LoVo (cell line): ENCODE measurements at regions not wholly inside any gene's neighbourhood (a gene's known extent, or its start where the extent isn't known, plus 50 kb on each side); places are given as distances from the start of the nearest gene placed in this dataset.

Experiments
- DNase-seq: peaks from one replicate; pipeline ENCODE4 v3.0.0-alpha.2; 2016; ENCODE audit warnings: low spot score

DNA sequence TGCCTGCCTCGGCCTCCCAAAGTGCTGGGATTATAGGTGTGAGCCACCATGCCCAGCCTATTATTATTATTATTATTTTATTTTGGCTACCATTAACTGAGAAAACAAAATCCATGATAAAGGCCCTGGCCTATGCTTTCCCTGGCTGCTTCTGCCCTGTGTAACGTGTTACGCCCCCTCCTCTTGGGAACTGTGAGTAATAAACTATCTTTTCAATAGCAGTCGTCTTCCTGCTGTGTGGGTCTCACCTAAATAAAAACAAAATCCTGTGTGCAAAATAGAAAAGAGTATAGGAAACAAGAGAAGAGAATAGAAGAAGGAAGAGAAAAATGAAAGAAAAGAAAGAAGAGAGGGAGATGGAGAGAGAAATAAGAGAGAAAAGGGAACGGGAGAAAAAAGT lies 237.0 kb downstream of the MIAT start:
- DNase-seq: no peak

DNA sequence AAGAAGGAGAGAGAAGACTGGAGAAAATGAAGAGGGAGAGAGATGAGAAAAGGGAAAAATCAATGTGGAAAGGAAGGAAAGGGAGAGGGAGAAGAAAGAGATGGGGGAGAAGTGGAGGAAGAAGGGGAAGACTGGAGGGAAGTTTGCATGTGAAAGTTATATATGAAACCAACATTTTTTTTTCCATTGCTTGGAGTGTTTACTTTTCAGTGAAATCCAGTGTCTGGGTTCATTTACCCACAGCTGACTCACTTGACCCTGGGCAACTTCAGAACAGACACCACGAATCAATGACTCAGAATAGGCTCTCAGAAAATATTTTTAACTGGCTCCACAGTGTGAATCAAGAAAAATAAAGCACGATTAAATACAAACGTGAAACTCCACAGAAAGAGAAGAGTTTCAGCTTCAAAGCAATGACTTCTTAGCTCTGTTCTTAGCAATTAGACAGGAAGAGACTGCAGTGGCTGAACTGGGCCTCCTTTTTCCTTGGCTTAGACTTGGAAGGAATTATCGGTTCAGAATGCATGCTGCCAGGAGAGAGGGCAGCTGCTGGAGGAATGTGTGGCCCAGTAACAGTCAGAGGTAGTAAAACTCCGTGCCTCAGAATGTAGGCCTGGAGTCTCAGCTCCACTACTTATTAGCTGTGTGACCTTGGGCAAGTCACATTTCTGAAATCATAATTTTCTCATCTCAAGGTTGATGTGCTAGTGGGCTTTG lies 237.5 kb downstream of the MIAT start:
- DNase-seq: peak; percentile 12

DNA sequence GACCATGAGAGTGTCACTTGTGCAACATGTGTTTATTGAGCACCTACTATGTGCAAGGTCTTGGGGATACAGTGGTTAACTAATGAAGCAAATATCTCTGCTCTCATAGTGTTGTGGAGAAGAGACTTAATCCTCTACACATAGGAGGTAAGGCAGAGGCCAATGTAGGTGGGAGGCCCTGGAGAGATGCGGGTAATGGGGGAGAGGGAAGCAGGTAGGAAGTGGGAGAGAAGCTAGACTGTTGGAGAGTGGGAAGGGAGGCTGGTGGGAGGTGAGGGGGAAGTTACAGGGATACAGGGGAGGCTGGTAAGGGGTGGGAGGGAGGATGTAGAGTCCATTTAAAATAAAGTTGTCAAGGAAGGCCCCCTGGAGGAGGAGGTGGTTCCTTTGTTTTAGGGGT lies 240.0 kb downstream of the MIAT start:
- no peak for DNase-seq

DNA sequence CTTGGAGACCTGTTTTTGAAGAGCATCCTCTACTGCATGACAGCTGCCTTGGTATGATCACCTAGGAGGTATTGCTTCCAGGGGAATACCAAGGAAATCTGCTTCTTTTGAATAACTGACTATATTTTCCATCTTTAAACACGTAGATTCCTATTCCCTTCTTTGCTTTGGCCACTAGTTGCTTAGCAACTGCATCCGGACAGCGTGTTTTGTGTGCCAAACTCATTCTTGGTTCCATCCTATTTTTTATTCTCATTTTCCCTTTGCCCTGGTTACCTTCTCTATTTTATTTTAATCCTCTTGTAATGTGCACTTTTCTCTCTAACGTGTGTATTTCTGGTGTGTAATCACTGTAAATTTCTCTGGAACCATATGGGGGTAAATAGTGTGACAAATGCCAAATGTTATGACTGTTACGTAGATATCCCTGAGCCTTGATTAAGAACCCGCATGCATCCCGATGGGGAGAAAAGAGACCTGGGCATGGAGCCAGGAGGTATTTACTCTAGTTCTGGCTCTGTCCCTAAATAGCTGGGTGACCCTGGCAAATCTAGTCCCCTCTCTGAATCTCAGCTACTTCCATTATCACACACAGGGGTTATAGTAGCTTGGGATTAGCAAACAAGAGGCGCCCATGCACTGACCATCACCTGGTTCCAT lies 241.7 kb downstream of the MIAT start:
- no peak for DNase-seq

DNA sequence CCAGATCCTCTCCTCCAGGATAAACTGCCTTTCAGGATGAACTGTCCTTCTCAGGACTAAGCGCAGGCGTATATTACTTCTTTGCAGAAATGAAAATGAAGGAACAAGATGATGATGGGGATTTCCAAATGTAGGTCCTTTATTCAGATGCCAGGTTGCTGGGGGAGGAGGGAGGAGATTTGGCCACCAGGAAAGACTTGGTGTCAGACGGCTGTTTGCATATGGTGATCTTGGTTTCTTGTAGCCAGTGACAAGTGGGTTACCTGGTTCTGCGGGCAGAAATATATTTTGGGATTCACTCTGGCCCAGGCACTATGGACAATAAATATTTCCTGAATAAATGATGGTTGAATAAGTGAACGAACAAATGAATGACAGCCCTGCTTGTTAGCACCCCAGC lies 243.4 kb downstream of the MIAT start:
- no peak for DNase-seq

DNA sequence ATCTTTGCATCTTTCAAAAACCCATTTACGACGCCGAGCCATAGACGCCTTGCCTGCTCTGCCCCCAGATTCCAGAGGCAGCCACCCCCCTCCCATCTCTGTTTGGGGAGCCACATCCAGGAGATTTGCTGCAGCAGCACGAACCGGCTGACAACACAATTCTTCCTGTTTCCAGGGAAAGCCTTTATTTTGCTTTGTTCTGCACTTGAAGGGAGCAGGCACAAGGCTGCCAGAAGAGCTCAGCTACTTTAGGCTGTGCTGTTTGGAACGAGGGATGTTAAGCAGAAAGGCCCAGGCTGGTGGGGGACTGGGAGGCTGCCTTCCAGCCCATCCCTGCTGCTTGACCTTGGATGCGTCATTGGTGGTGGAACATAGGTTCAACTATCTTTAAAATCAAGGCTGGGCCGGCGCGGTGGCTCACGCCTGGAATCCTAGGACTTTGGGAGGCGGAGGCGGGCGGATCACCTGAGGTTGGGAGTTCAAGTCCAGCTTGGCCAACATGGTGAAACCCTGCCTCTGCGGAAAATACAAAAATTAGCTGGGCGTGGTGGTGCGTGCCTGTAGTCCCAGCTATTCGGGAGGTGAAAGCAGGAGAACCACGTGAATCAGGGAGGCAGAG lies 243.9 kb downstream of the MIAT start:
- DNase-seq: no peak

DNA sequence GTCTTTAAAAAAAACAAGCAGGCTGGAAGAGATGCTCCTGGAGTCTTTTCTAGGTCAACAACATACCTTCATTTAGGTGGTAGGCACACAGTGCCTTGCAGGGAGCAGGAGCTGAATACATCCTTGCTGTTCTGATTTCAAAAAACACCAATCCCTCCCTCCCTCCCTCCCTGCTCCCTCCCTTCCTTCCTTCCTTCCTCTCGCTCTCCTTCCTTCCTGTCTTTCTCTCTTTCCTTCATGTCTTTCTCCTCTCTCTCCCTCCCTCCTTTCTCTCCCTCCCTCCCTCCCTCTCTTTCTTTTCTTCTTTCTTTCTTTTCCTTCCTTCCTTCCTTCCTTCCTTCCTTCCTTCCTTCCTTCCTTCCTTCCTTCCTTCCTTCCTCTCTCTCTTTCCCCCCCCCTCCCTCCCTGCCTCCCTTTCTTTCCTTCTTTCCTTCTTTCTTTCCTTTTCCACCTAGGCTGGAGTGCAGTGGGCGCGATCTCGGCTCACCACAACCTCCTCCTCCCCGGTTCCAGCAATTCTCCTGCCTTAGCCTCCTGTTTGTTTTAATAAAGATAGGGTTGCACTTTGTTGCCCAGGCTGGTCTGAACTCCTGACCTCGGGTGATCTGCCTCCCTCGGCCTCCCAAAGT lies 245.1 kb downstream of the MIAT start:
- DNase-seq: no peak

DNA sequence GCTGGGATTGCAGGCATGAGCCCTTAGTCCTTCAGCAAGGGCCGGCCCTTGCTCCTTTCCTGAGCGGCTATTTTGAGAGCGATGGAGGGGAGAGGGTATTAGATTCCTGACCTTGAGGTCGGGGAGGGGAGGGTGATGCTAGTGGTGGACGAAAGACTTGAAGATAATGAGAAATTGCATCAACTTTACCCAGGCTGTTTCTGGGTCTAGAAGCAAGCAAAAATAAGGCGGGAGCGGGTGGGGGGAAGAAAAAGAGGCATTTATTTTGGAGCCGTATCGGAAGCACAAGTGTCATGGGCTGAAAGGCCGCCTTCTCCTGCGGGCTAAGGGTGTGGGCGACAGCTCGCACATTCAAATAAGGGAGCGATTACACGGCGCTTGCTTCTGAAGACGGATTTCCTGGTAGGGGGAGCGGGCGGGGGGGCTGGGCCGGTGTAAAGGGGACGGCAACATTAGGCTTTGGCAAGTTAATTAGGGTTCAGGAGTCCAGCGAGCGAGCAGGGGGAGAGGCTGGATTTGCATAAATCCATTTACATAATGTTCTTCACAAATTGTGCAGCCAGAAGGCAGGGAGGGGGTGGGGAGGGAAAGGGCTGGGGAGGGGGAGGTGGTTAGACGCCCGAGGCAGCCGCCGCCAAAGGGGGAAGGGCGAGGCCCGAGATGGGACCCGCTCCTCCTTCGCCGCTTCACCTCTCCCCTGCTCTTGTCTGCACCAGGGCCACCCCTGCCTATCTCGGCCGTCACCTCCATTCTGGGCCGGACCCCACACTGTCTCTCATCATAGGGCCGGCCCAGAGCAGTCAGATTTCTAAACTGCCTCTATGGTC lies 245.9 kb downstream of the MIAT start:
- no peak for DNase-seq

DNA sequence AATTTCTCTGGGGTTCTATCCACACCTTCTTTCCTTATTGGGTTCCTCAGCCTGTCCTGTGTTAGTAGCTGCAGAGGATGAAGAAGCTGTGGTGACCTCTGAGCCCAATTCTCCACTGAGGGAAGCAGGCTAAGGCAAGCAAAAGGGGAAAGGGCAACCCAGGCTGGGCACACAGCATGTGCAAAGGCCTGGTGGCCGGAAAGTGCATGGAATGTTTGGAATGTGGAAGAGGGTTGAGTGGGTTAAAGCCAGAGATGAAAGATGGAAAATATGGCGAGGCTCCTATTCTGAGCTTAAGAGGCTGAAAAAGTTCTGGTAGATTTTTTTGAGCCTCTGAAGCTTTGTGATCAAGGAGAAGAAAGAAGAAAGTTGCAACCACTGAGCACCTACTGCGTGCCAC lies 247.1 kb downstream of the MIAT start:
- no peak for DNase-seq

DNA sequence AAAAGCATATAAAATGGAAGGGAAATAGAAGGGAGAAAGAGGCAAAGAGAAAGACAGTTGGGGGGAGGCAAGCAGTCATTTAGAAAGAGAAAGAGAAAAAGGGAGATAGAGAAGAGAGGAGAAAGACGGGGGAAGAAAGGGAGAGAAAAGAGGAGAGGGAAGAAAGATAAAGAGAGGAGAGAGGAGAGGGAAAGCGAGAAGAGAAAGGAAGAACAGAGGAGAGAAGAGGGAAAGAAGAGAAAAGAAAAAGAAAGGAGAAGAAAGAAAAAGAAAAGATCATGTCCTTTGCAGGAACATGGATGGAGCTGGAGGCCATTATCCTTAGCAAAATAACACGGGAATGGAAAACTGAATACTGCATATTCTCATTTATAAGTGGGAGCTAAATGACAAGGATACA lies 247.7 kb downstream of the MIAT start:
- DNase-seq: no peak

DNA sequence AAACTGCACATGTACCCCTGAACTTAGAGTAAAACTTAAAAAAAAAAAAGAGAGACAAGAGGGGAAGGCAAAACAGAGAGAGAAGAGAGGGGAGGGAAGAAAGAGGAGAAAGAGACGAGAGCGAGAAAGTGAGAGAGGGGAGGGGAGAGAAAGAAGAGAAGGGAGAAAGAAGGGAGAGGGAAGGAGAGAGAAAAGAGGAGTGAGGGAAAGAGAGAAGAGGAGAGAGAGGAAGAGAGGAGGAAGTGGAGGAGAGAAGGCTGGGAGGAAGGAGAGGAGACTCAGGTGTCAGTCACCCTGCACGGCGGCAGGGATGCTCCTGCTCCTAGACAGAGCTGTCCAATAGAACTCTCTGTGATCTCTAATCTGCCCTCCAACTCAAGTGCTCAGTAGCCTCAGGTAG lies 248.3 kb downstream of the MIAT start:
- DNase-seq: no peak

DNA sequence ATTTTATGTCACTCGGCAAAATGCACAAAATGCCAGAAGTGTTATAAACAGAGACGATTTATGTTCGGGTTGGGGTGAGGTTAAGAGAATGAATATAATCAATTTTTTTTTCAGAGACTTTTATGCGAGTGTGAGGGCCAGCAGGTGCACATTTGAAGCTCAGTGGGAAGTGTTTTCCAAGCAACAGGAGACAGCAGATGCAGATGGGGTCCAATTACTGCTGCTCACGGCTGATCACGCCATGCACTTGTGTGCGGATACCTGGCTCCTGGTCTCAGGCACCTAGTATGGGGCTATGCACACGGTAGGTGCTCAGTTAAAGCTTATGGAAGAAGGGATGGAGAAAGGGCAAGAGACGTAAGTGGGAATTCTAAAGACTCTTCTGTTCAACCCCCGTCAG lies 249.1 kb downstream of the MIAT start:
- DNase-seq: no peak

DNA sequence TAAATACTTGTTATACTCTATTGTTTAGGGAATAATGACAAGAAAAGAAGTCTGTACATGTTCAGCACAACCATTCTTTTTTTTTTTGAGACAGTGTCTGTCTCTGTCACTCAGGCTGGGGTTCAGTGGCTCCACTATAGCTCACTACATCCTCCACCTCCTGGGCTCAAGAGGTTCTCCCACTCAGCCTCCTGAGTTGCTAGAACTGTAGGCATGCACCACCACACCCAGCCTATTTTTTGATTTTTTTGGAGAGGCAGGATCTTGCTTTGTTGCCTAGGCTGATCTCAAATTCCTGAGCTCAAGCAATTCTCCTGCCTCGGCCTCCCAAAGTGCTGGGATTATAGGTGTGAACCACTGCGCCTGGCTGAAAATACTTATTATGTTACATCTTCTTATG lies 250.0 kb downstream of the MIAT start:
- no peak for DNase-seq

DNA sequence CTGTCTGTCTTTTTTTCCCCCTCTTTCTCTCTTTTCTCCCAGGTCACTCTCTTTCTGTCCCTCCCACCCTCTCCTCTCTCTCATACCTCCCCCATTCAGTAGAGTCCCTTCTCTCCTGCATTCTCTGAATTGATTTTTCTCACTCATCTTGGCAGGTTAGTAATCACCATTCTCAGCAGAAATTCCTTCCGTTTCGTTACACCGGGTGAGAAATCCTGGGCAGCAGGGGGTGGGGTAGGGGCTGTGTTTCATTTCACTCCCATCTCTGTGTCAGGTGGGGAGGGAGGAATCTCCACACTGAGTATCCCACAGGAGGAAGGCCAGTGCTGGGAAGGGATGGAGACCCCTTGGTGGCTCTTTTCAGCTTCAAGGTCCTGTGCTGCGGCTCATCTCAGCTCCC lies 253.5 kb downstream of the MIAT start:
- DNase-seq: no peak

DNA sequence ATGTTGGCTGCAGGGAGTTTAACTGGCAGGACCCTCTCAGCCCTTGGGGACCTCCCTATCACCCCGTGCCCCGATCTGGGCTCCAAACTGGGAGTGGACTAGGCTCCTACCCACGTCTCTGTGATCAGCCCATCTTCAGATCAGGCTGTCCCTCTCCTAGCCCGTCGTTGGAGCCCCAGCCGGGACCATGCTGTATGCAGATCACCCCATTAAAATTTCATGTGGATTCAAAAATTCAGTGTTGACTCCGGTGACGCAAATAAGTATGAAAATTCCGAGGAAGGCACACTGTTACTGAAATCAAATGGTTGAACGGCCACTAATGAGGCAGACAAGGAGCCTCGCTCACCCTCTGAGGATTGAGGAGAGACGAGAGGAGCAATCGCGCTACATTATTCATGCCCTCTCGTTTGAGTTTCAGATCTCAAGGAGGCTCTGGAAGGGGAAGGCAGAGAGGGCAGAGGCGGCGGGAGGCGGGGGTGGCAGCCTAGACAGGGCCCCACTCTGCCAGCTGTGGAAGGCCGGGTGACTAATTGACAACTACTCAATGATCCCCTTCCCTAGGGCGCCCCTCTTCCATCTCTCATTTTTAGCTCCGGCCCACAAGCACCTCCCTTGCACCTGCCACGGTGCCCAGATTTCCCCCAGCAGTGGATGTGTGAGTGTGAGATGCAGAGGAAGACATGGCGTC lies 255.4 kb downstream of the MIAT start:
- DNase-seq: no peak

DNA sequence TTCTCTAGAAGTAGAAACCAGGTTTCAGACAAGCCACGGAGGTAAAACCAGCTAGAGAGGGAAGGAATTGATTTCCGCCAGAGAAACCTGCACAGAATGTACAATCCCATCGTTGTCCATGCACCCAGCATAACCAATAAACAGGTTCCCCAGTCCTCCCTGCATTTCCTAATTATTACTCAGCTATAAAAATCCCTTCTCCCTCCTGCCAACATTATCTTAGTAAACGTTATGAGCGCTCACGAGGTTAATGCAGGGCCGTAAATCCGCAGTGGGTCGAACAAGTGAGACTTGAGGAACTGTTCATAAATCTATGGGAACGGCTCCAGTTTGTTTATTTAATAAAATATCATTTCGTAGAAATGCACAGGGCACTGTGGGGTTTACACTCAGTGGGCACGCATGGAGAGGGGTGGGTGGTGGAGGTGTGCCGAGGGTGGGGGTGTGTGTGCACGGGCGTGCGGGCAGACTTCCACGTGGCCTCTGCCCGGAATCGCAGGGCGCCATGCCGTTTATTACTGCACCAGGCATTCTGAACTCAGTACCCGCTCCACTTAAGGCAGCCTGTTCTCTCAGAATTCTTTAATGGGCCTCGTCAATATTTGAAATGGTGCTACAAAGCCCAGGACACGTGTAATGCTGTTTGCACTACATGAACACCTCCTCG lies 257.3 kb downstream of the MIAT start:
- DNase-seq: no peak

DNA sequence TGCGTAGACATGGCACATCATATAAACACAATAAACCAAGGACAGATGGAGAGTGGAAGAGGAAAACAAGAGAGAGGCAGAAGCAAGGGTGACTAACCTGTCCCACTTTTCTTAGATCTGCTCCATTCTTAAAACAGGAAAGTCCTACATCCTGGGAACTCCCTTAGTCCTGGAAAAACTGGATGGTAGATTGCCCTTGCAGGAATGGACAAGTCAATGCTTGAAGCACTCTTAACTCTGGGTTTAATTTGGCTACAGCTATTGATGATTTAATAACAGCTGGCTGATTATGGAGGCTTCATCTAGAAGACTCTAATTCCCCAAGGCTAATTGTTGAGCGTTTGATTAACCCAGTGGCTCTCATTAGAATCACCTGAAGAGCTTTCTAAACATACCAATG lies 258.8 kb downstream of the MIAT start:
- DNase-seq: no peak

DNA sequence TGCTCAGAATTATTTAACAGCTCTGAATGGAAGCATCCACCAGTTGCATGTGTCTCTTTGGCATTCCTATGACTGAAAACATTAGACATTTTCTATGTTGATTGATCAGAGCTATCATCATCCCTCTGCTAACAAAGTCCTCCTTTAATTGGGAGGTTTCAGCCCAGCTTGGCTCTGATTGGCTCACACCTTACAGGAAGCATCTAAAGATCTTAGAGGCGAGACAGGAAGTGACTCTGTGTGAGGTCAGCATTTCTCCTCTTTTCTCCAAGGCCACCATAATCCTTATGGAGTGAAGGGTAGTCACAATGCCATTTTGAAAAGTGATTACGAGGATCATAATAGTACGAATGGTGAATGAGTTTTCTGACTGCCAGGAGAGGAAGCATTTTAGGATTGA lies 260.8 kb downstream of the MIAT start:
- no peak for DNase-seq

DNA sequence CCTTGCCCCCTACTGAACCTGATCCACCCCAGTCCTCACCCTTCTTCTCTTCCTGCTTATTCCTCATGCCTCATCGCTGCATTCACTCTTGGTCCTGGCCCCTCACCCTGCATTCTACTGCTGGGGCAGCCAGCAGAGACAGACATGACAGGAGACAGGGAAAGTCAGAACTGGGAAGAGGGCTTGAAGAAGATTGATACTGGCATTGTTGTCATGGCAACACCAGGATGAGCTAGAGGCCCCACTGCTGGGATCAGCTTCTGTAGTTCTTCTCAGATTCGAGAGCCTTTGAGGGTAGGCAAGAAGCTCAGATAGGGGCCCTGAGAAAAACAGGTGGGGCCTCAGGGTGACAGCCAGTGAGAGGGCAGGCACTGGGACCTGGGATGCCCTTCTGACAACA lies 264.3 kb downstream of the MIAT start:
- no peak for DNase-seq

DNA sequence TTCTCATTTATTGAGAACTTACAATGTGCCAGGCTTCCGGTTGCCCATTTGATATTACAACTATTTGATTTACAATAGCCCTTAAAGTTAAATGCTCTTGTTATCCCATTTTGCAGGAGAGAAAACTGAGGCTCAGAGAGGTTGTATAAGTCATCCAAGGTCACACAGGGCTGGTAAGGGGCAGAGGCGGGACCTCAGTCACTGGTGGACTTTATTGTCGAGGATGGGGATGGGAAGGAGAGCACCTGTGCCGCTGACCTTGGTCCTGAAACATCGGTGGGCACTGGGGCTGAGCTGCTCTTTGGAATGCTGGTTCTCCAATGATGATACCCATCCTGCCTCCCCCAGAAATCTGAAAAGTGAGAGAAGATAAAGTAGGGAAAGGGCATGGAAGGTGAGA lies 265.4 kb downstream of the MIAT start:
- no peak for DNase-seq

DNA sequence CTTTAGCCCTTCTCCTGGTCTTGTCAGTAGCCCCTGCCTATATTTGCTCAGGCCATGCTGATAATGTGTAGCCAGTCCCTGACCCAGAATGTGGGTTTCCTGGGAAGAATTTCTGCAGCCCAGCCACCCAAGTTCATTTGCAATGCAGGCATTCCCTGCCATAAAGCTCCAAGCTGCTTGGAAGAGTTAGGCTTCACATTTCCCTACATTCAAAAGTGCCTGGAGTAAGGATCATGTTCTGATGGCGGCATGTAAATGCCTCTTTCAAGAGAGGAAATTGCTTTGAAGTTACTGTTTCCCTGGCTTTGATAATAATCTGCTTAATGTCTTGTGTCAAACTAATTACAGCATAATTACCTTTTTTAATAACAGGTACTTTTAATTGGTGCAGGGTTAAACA lies 266.1 kb downstream of the MIAT start:
- no peak for DNase-seq
